Tibial nerve (tissue), 4 donors: ENCODE measurements at regions not wholly inside any gene's neighbourhood (a gene's known extent, or its start where the extent isn't known, plus 50 kb on each side); places are given as distances from the start of the nearest gene placed in this dataset.

Source experiments
- EP300 ChIP-seq, 2 donors: sonication (generic); formaldehyde crosslinking; IDR thresholded peaks; one replicate each; pipeline ENCODE4 v1.6.1; 2017; ENCODE audit warnings: antibody characterized with exemption in 2 of 2, mild to moderate bottlenecking in 1 of 2
- POLR2A ChIP-seq, 2 donors: fragments of 450-650 bp; IDR thresholded peaks; one replicate each; pipeline ENCODE4 v1.6.1; 2017; ENCODE audit warnings: antibody characterized with exemption in 2 of 2, mild to moderate bottlenecking in 2 of 2, moderate library complexity in 2 of 2
- TF ChIP-seq, protein P1 (sequence below), 5 experiments: fragments of 200-600 bp in 3 of 5; fragments of 450-650 bp in 2 of 5; sonication (generic) in 3 of 5; IDR thresholded peaks; one replicate each; pipeline ENCODE4 v1.5.1; 2016 to 2019; ENCODE audit warnings: antibody characterized with exemption in 5 of 5, mild to moderate bottlenecking in 3 of 5, moderate library complexity in 2 of 5

DNA sequence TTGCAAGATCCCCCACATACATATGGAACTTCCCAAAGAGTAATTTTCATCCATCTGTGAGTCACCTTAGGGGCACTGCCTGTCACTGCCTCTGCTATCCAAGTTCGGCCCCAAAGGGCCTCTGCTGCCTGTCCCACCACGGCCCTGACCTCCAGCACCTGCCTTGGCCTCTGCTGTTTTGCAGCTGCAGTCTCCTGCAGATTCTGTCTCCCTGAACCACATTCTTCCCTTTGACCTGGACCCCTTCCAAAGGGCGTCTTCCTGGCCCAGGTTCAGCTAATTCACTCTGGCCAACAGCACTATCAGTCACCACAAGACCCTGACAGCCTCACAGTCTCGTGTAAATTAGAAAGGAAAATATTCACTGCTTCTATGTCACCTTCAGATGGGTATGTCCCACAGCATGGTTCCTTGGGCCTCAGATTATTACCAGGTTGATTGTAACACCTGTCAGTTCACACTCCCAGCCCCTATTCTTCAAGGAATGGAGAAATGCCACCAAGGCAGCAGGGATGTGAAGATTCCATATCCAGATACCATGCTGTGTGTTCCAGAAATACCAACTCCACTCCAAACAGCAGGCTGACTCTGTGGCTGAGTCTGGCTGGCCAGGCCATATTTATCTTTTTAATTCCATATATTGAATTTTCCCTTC, 479.3 kb downstream of the ARHGEF28 start:
- TF ChIP-seq, protein P1, sequence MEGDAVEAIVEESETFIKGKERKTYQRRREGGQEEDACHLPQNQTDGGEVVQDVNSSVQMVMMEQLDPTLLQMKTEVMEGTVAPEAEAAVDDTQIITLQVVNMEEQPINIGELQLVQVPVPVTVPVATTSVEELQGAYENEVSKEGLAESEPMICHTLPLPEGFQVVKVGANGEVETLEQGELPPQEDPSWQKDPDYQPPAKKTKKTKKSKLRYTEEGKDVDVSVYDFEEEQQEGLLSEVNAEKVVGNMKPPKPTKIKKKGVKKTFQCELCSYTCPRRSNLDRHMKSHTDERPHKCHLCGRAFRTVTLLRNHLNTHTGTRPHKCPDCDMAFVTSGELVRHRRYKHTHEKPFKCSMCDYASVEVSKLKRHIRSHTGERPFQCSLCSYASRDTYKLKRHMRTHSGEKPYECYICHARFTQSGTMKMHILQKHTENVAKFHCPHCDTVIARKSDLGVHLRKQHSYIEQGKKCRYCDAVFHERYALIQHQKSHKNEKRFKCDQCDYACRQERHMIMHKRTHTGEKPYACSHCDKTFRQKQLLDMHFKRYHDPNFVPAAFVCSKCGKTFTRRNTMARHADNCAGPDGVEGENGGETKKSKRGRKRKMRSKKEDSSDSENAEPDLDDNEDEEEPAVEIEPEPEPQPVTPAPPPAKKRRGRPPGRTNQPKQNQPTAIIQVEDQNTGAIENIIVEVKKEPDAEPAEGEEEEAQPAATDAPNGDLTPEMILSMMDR (IDR thresholded peaks at IDR 0.05): no peak
- TF ChIP-seq EP300 (IDR thresholded peaks at IDR 0.05) (no peak), POLR2A (IDR thresholded peaks at IDR 0.05) (no peak)
